G401.6 (cell line): ENCODE measurements at regions not wholly inside any gene's neighbourhood (a gene's known extent, or its start where the extent isn't known, plus 50 kb on each side); places are given as distances from the start of the nearest gene placed in this dataset.
"Not testable (repeated sequence)": the region's sequence is repeated elsewhere in the genome, so short reads cannot be mapped to it uniquely, and the experiment has no call there.

Experiments
- FAIRE-seq: peaks from 2 replicates; lab custom pipeline; 2012; peaks lifted over from hg19 to GRCh38; lab: Jason Lieb, UNC

GRCh38 chr13:99698010-99698815 is 196.9 kb downstream of the TM9SF2 start:
- no peak for FAIRE-seq

- FAIRE-seq = no peak
Measured at GRCh38 chr13:99695857-99696256, 194.6 kb downstream of the TM9SF2 start.

GRCh38 chr13:99693852-99694611 is 192.8 kb downstream of the TM9SF2 start:
- FAIRE-seq = peak; percentile 95

DNA sequence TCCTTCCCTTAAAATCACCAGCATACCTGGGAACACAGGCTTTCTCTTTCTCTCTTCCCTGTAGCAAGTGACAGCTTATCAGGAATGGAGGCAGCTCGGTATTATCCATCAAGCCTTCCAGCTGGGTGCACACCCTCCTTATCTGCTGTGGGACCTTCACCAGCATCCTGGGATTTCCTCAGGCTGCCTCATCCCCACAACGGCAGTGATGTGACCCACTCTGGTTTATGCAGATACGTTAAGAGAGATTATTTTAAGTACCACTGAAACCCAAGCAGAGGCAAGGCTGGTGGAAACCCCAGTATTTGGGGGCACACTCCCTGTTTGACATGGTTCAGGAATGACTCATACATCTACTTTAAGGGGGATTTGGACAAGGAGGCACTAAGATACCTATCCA is 192.1 kb downstream of the TM9SF2 start:
- FAIRE-seq = no peak

GRCh38 chr13:99692854-99693253 is 191.6 kb downstream of the TM9SF2 start:
- no peak for FAIRE-seq

GRCh38 chr13:99691552-99691951 is 190.3 kb downstream of the TM9SF2 start:
- no peak for FAIRE-seq

GRCh38 chr13:99690426-99691174 is 189.3 kb downstream of the TM9SF2 start:
- FAIRE-seq = peak; percentile 96

- peak; percentile 97 for FAIRE-seq
Measured at GRCh38 chr13:99689955-99690354, 188.7 kb downstream of the TM9SF2 start.

- FAIRE-seq = no peak
Measured at GRCh38 chr13:99688776-99689175, 187.5 kb downstream of the TM9SF2 start.

GRCh38 chr13:99687723-99688397 is 186.6 kb downstream of the TM9SF2 start:
- peak; percentile 100 for FAIRE-seq

GRCh38 chr13:99686944-99687411 is 185.7 kb downstream of the TM9SF2 start:
- no peak for FAIRE-seq

GRCh38 chr13:99686157-99686572 is 184.9 kb downstream of the TM9SF2 start:
- no peak for FAIRE-seq

GRCh38 chr13:99681695-99682094 is 180.4 kb downstream of the TM9SF2 start:
- no peak for FAIRE-seq

DNA sequence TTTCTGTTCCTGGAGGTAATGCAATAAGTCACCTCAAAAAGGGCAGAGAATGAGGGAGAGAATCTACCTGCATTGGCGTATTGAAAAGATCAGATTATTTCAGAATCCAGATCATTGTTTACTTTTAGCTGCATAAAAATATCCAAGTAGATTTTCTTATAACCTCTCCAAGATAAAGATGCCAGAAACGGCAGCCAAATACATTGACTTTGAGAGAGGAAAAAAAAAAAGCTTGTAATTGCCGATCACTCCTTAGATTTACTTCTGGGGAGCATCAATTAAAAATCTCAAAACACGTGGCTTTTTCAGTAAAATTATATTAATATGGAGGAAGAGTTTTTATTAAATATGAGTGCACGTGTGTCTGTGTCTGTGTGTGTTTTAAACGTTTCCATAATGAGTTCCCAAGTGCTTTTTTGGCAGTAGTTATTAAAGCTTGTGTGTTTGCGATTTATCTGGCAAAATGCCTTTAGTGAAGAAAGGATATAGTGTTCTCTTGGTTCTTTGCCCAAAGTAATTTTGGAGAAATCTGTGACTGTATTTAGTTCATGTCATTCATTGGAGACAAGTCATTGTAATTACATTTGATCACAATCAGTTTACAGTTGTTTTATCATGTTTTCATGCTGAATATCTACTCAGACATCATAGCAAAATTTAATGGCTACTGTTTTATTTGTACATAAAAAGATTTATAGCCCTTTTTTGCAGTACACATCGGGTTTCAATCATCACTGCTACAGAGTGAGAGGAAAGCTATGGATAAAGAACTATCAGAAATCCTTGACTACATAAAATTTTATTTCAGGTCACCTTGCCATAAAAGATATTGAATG is 176.1 kb downstream of the TM9SF2 start:
- peak; percentile 57 for FAIRE-seq

DNA sequence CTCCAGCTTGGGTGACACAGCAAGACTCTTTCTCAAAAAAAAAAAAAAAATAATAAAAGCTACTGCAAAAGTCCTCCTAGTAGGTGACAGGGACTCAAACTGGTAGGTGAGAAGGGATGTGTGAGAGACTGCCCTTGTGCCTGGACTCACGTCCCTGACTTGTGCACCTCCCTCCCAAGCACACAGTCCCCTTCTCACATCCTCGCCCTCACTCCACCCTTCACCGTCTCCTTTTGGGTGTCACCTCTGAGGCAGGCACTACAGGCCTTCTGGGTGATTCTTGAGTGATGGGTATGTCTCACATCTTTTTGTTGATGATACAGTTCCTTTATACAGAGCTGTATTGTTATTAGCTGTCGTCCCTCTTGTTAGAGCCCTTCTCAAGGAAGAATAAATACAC is 170.5 kb downstream of the TM9SF2 start:
- FAIRE-seq = no peak

DNA sequence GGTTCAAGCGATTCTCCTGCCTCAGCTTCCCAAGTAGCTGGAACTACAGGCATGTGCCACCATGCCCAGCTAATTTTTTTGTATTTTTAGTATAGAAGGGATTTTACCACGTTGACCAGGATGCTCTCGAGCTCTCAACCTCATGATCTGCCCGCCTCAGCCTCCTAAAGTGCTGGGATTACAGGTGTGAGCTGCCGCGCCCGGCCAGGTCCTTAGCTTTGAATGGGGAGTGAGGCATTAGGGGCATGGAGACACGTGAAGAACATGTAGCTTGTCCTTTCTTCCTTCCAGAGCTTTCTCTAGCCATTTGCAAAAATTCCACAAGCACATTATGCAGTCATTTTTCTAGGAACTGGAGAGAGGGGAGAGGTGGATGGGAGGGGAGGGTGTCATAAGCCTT is 167.8 kb downstream of the TM9SF2 start:
- FAIRE-seq = not testable (repeated sequence)

DNA sequence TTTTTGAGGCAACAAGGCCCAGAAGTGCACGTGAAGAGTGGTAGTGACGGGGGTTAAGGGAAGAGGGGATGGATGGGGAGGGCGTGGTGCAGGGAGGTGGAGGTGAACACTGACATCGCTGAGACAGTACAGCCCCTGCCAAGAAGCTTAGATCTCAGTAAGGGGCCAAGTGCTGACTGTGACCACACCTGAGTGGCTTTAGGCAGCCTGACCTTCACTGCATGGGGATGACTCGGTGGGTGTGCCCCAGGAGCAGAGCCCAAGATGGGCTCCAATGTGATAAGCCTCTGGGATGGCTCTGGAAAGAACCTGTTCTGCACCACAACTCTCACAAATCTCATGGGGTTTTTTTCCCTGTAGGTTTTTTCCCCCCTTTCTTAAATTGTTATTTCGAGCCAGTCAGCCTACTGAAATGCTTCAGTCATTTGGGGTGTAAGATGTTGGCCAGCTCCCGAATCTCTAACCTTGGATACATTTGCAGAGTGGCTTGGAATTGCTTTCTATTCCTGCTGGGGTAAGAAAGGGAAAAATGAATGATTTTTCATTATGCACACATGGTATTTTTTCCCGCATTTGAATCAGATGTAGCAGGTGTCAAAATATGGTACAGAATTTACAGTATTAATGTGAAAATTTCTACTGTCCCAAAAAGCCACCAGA is 165.0 kb downstream of the TM9SF2 start:
- peak; percentile 21 for FAIRE-seq

- FAIRE-seq = no peak
Measured at GRCh38 chr13:99665711-99666110, 164.4 kb downstream of the TM9SF2 start.

GRCh38 chr13:99663908-99664307 is 162.6 kb downstream of the TM9SF2 start:
- FAIRE-seq = no peak

- no peak for FAIRE-seq
Measured at GRCh38 chr13:99663185-99663825, 162.0 kb downstream of the TM9SF2 start.
